SK-MEL-5 (cell line): ENCODE measurements at regions not wholly inside any gene's neighbourhood (a gene's known extent, or its start where the extent isn't known, plus 50 kb on each side); places are given as distances from the start of the nearest gene placed in this dataset.
"Not testable (repeated sequence)": the region's sequence is repeated elsewhere in the genome, so short reads cannot be mapped to it uniquely, and the experiment has no call there.

Experiments
- DNase-seq: peaks from one replicate; pipeline ENCODE4 v3.0.0-alpha.2; 2016; ENCODE audit warnings: low read depth, low spot score
- in situ Hi-C: cut with HindIII; loops from 2 replicates; pipeline ENCODE4 v1.10.0; 2016; ENCODE audit warnings: low sequenced_read_pairs, high pct_unique_total_duplicates, low pct_unique_long_range_greater_than_20kb

GRCh38 chr6:140269591-140270165 lies 895.2 kb upstream of the CITED2 start:
- no peak for DNase-seq
- in situ Hi-C loops: no loop called here

GRCh38 chr6:140264431-140264830 lies 890.0 kb upstream of the CITED2 start:
- in situ Hi-C loops: no loop called here
- DNase-seq: no peak

DNA sequence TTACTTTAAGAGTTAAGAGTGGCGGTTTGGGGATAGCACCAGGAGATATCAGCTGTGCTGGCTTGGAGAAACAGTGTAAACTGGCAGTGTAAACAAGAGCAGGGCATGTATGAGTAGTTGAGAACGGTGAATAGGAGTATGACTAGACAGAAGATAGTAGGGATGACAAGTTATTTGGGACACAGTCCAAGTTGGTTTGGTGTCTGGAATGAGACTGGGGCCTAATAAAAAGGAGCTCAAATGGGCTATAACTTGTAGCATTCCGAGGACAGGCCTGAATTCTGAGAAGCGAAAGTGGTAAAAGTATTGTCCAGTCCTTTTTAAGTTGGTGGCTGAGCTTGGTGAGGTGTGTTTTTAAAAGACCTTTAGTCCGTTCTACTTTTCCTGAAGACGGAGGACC lies 883.9 kb upstream of the CITED2 start:
- in situ Hi-C loops, DNase-seq: not testable (repeated sequence)

GRCh38 chr6:140256248-140256647 lies 881.8 kb upstream of the CITED2 start:
- in situ Hi-C loops: no loop called here
- DNase-seq: peak; percentile 1

DNA sequence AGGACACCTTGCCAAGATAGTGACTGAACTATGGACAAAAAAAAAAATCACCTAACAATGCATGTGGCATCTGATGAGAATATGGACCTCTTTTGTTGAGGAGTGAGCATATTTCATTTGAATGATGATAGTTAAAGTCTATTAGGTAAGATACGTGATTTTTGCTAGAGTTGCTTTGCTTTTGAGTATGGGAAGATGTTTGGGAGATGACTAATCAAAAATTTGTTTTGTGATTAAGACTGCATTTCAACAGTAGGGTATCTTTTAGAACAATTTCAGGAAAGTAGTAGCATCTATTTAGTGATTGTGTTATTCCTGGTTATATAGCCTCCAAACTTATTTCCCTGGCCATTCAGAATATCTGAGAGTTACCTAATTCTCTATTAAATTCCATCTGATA lies 878.6 kb upstream of the CITED2 start:
- in situ Hi-C loops: no loop called here
- no peak for DNase-seq

DNA sequence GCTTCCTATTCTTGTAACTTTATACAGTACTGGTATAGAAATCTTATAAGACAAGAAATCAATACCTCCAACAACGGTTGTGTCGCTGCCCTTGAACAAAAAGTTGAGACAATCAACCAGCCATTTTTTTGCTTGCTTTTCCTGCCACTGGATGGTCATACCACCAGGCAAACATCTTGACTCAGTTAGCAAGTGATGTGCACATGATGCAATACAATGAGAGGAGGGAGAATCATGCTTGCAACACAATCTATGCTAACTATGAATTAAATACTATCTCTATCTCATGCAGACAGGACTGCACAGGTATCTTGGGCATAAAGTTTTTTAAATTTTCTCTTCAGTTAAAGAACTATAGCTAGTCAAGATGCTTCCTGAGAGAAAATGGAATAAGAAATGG lies 877.7 kb upstream of the CITED2 start:
- in situ Hi-C loops: no loop called here

GRCh38 chr6:140245296-140246040 lies 871.0 kb upstream of the CITED2 start:
- in situ Hi-C loops: no loop called here
- DNase-seq: no peak

More for the DNA sequence above, 877.7 kb upstream of the CITED2 start:
- peak; percentile 7 for DNase-seq

- in situ Hi-C loops: no loop called here
- no peak for DNase-seq
Observed at GRCh38 chr6:140237251-140237650, 862.8 kb upstream of the CITED2 start.

- in situ Hi-C loops: no loop called here
- no peak for DNase-seq
Observed at GRCh38 chr6:140236732-140237131, 862.3 kb upstream of the CITED2 start.

GRCh38 chr6:140230282-140230681 lies 855.8 kb upstream of the CITED2 start:
- in situ Hi-C loops: no loop called here
- no peak for DNase-seq

GRCh38 chr6:140228491-140228890 lies 854.0 kb upstream of the CITED2 start:
- DNase-seq: no peak
- in situ Hi-C loops: no loop called here

GRCh38 chr6:140226637-140227036 lies 852.2 kb upstream of the CITED2 start:
- in situ Hi-C loops: no loop called here
- no peak for DNase-seq

- DNase-seq: no peak
- in situ Hi-C loops: no loop called here
Observed at GRCh38 chr6:140225701-140226436, 851.4 kb upstream of the CITED2 start.

- in situ Hi-C loops: no loop called here
- DNase-seq: no peak
Observed at GRCh38 chr6:140217283-140217682, 842.8 kb upstream of the CITED2 start.

DNA sequence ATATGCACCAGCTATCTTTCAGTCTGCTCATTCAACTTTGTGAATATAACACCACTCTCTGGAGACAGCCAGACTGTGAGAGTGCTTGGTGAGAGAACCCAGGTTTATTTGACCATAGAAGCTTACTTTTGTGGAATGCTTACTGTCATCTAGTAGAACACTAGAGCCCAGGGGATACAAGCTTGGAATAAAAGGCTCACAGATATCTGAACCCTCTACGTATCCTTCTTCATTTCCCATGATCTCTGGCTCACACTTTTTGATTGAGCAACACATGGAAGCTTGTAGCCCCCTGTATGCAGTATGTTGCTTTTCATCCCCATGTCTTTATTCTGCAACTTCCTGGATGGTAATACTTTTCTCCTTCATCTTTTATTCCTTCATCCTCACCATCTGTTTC lies 835.3 kb upstream of the CITED2 start:
- DNase-seq: no peak
- in situ Hi-C loops: no loop called here

DNA sequence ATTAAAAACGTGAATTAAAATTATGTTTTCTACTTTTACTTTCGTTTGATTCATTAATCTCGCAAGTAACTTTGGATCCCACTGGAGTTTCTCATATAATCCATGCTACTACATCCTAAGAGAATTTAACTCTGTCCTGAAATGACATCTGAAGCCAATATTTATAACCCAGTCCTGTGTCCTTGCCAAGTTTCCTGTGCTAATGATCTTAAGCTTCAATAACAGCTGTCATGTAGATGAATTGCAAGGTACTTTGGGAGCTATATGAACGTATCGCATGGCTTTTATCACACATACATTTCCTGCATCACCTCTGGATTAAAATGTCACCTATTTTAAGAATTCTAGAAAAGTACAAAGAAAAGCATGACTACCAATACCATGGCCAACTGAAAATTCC lies 833.8 kb upstream of the CITED2 start:
- in situ Hi-C loops: no loop called here
- DNase-seq: no peak

DNA sequence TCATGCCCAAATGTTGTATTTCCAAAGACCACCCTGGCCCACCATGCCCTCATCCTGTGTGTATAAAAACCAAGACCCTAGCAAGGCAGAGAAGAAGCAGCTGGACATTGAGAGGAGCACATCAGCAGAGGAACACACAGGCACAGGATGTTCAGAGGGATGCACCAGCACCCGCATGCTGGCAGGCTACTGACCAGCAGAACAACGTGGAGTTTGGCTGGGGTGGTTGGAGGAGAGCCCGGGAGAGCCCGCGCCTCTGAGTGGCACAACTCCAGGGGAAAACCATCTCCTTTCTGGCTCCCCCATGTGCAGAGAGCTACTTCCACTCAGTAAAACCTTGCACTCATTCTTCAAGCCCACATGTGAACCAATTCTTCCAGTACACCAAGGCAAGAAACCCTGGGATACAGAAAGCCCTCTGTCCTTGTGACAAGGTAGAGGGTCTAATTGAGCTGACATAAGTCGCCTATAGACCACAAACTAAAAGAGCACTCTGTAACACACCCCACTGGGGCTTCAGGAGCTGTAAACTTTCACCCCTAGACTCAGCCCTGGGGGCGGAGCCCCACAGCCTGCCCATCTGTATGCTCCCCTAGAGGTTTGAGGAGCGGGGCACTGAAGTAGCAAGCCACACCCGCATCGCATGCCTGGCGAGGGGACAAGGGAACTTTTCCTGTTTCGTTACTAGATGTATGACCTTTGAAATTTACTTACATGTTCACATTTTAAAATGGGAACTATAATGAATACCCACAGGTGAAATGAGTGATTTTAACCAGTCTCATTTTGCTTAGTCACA lies 831.5 kb upstream of the CITED2 start:
- no peak for DNase-seq
- in situ Hi-C loops: no loop called here

DNA sequence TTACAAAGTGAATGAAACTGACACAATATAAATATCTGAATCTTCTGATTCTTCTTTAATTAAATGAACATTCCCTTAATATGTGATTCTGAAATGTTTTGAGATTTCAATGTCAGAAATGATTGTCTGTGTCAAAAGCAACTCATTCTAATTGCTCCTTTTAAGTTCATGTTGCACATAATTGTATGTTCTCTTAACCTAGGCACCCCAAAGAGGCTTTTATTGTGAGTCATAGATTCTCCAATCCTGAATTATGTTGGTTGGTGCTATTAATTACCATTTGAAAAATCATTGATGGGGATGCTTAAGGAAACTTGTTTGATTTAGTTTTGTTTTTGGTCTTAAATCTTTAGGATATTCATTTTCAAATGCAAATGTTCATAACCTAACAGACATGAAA lies 829.7 kb upstream of the CITED2 start:
- in situ Hi-C loops: no loop called here
- DNase-seq: no peak
